ENCODE measurements at regions not wholly inside any gene's neighbourhood (a gene's known extent, or its start where the extent isn't known, plus 50 kb on each side); places are given as distances from the start of the nearest gene placed in this dataset.
"Not testable (repeated sequence)": the region's sequence is repeated elsewhere in the genome, so short reads cannot be mapped to it uniquely, and the experiment has no call there.

DNA sequence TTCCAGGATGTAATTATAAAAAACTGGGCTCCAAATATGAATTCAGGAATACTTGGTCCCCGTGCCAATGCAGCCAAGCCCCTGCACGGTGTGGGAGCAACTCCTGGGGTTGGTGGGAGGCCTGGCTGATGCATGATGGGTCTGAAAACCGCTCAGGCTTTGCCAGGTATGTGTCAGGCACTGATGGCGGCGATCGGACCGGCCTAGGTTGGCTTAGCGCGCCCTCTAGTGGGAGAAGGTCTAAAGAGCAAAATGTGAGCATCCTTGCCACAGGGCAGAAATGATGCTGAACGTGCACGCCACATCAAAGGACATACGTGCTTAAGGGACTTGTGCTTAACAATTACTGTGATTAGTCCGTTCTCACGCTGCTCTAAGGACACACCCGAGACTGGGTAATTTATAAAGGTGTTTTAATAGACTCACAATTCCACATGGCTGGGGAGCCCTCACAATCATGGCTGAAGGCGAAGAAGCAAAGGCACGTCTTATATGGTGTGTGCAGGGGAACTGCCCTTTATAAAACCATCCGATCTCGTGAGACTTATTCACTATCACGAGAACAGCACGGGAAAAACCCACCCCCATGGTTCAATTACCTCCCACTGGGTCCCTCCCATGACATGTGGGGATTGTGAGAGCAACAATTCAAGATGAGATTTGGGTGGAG is 196.2 kb upstream of the PLGLB1 start:
- DNase-seq (ENCODE audit: extremely low read depth, insufficient read length); H3K4me3 ChIP-seq (replicated peaks; ENCODE audit: low read depth, low read length); H3K27me3 ChIP-seq (replicated peaks; ENCODE audit: control insufficient read depth, insufficient read depth, low read length); H3K36me3 ChIP-seq (ENCODE audit: control insufficient read depth, insufficient read depth, low read length): not testable (repeated sequence)
- TF ChIP-seq, protein P1, sequence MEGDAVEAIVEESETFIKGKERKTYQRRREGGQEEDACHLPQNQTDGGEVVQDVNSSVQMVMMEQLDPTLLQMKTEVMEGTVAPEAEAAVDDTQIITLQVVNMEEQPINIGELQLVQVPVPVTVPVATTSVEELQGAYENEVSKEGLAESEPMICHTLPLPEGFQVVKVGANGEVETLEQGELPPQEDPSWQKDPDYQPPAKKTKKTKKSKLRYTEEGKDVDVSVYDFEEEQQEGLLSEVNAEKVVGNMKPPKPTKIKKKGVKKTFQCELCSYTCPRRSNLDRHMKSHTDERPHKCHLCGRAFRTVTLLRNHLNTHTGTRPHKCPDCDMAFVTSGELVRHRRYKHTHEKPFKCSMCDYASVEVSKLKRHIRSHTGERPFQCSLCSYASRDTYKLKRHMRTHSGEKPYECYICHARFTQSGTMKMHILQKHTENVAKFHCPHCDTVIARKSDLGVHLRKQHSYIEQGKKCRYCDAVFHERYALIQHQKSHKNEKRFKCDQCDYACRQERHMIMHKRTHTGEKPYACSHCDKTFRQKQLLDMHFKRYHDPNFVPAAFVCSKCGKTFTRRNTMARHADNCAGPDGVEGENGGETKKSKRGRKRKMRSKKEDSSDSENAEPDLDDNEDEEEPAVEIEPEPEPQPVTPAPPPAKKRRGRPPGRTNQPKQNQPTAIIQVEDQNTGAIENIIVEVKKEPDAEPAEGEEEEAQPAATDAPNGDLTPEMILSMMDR (IDR thresholded peaks at IDR 0.05; ENCODE audit: insufficient read depth, low read length, poor library complexity, severe bottlenecking): peak; percentile 22

DNA sequence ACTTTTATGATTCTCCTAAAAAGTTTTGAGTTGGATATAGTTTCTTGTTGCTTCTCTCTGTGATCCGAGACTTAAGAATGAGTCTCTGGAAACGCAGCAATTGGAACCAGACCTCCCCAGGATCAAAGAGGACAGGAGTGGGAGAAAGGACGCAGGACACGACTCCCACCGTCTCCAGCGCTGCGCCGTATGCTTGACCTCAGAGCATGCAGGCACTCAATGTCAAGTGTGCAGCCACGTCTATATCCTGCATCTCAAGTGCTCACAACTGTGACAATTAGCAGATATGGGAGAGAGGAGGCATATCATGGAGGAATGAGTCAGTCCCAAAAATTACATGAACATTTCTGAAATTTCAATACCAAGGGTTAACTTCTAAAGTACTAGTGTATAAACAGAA is 199.0 kb upstream of the PLGLB1 start:
- not testable (repeated sequence) for H3K27me3 ChIP-seq (replicated peaks; ENCODE audit: control insufficient read depth, insufficient read depth, low read length); H3K4me3 ChIP-seq (replicated peaks; ENCODE audit: low read depth, low read length); H3K36me3 ChIP-seq (ENCODE audit: control insufficient read depth, insufficient read depth, low read length); DNase-seq (ENCODE audit: extremely low read depth, insufficient read length)

DNA sequence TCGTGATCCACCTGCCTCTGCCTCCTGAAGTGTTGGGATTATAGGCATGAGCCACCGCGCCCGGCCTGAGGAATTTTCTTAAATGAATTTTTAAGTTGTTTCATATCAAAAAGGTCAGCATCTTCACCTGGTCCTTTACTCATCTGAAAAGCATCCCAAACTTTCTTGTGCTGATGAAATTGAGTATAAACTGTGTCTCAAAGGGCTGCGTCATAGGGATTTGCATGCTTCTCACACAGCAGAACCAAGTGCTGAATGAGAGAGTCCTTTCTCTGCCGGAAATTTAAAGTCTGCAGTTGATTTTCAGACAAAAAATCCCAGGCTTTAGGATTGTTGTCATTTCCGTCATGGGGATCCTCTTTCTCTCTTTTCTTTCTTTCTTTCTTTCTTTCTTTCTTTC is 200.5 kb upstream of the PLGLB1 start:
- not testable (repeated sequence) for DNase-seq (ENCODE audit: extremely low read depth, insufficient read length); H3K27me3 ChIP-seq (replicated peaks; ENCODE audit: control insufficient read depth, insufficient read depth, low read length); H3K36me3 ChIP-seq (ENCODE audit: control insufficient read depth, insufficient read depth, low read length); H3K4me3 ChIP-seq (replicated peaks; ENCODE audit: low read depth, low read length)

DNA sequence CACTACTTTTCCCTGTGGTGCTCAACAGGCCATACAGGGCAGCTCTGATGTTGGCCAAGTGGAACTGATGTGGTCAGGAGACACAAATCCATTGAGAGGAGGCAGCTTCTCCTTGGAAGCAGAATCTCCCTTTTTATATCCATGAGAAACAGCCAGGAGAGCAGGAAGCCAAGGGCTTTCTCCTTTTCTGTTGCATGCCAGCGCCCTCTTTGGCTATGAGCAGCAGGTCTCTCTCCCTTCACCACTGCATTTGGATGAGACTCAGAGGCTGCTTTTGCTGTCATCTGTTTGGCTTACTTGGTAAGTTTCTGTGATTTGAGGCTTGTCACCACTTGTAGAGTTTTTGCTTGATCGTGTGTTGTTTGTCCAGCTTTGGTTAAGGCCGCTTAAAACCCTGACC is 202.2 kb upstream of the PLGLB1 start:
- not testable (repeated sequence) for H3K36me3 ChIP-seq (ENCODE audit: control insufficient read depth, insufficient read depth, low read length); H3K4me3 ChIP-seq (replicated peaks; ENCODE audit: low read depth, low read length); DNase-seq (ENCODE audit: extremely low read depth, insufficient read length); H3K27me3 ChIP-seq (replicated peaks; ENCODE audit: control insufficient read depth, insufficient read depth, low read length)

DNA sequence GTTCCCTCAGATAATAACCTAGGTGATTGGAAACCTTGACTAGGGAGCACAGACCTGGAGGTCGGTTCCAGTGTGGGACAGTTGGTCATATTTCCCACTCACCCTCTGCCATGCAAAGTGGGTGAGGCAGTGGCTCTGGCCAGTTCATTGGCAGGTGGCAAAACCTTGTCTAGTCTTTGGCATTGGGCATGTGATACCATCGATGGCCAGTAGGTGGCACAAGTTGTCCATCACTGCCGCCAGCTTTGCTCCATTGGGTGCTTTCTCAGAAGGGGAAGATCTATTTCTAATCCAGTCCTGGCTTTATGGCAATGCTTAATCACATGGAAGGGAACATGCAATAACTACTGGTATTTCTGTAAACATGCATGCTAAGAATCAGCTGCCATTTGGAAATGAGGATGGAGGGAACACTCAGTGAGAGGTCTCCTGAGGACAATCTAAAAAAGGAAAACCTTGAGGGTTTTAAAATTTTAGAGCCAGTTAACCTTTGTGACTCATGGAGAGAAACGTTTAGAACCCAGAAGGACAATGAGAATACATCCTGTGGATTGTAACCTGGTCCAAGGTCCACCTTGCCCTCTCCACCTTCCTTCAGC is 207.5 kb upstream of the PLGLB1 start:
- TF ChIP-seq, protein P1 (IDR thresholded peaks at IDR 0.05; ENCODE audit: insufficient read depth, low read length, poor library complexity, severe bottlenecking): peak; percentile 31
- not testable (repeated sequence) for DNase-seq (ENCODE audit: extremely low read depth, insufficient read length); H3K4me3 ChIP-seq (replicated peaks; ENCODE audit: low read depth, low read length); H3K36me3 ChIP-seq (ENCODE audit: control insufficient read depth, insufficient read depth, low read length); H3K27me3 ChIP-seq (replicated peaks; ENCODE audit: control insufficient read depth, insufficient read depth, low read length)

DNA sequence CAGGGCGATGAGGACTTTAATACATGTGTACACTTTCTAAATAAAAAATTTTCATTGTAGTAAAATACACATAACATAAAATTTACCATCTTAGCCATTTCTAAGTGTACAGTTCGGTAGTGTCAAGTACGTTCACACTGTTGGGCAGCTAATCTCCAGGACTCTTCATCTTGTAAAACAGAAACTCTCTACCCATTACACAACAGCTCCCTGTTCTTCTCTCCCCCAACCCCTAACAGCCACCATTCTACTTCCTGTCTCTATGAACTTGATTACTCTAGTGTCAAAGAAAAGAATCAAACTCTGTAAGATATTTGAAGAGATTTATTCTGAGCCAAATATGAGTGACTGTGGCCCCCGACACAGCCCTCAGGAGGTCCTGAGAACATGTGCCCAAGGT is 208.3 kb upstream of the PLGLB1 start:
- H3K27me3 ChIP-seq (replicated peaks; ENCODE audit: control insufficient read depth, insufficient read depth, low read length); DNase-seq (ENCODE audit: extremely low read depth, insufficient read length); H3K4me3 ChIP-seq (replicated peaks; ENCODE audit: low read depth, low read length); H3K36me3 ChIP-seq (ENCODE audit: control insufficient read depth, insufficient read depth, low read length): not testable (repeated sequence)

DNA sequence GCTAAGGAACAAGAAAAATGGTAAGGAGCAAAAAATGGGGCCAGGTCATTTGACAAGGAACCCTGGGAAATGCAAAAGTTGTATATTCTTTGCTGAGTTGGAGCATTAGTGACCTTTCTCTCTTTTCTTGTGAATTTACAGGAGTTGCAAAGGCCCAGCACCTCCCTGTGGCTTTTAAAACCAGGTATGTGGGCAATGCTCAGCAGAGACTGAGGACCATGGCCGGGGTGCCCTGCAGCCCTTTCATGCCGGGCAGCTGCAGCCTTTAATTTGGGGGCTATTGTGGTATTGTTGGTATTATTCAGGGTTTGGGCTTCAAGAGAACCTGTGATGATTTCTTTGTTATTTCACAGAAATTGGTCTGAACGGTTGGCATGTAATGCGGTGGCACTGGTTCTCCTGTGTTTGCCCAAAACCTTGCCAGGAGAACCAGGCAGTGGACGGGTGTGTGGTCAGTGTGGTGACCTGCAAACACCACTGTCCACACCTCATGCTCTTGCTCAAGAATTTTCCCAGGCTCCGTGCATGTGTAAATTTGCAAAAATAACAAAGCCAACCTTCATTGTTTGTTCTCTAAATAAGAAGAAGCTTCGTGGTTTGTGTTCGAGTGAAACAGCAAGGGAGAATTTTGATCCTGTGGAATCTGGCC is 213.8 kb upstream of the PLGLB1 start:
- H3K4me3 ChIP-seq (replicated peaks; ENCODE audit: low read depth, low read length); H3K27me3 ChIP-seq (replicated peaks; ENCODE audit: control insufficient read depth, insufficient read depth, low read length); DNase-seq (ENCODE audit: extremely low read depth, insufficient read length): not testable (repeated sequence)

DNA sequence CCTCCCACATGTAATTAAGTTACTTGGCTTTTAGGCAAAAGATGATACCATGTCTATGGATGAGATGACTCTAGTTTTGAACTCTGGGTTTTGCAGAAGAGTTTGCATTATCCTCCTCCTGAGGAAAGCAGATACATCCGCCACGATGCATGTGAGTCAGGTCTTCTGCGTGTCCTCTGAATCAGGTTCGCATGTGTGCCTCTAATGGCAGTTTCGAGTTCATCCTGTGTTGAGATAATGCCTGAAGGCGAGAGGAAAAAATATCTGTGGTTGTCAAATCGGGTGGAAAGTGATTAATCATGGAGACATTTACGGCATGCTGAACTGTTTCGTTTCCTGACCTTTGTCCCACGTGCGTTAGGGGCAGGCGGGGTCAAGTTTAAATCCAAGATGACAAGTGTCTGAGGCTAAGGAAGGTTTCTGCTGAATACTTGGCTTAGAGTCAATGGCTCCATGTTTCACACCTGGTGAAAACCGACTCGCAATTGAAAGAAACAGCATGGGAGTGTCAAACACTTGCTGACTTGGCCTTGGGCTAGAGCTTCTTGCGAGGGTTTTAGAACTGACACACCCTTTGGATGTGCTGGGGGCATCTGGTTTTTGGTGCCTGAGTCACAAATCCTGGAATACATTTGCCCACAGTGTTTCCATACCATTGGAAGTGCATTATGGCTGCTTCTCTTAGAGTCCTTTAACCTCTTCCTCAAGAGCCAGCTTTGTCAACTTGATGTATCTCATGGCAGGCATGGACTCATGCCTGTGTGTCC is 216.1 kb upstream of the PLGLB1 start:
- not testable (repeated sequence) for H3K27me3 ChIP-seq (replicated peaks; ENCODE audit: control insufficient read depth, insufficient read depth, low read length); H3K4me3 ChIP-seq (replicated peaks; ENCODE audit: low read depth, low read length); H3K36me3 ChIP-seq (ENCODE audit: control insufficient read depth, insufficient read depth, low read length); DNase-seq (ENCODE audit: extremely low read depth, insufficient read length)

More for the DNA sequence above, 213.8 kb upstream of the PLGLB1 start:
- H3K36me3 ChIP-seq (ENCODE audit: control insufficient read depth, insufficient read depth, low read length): not testable (repeated sequence)

DNA sequence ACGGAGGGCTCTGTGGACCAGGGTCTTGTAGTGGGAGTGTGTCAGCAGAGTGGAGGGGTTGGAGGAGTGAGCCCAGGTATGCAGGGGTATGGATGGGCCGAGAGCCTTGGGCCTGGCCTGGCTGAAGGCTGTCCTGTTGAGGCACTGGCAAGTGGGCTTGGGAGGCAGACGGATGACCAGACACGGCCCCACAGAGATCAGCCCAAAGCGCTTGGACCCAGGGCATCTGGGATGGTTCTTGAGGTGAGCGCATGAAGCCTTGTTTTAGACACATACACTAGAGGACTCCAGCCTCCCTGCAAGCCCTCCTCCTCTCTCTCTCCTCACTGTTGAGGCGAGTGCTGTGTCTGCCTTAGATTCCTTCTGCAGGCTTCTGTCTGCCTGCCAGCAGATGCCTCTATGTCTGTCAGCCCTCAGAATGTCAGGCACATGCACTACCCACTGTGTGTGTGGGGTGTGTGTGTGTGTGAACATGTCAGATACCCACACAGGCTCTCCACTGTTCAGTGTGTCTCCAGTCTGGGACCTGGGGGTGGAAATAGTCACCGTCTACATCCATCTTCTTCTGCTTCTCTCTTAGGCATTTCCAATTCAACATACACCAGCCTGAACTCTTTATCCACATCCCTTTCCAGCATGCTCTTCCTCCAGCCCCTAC is 218.0 kb upstream of the PLGLB1 start:
- not testable (repeated sequence) for DNase-seq (ENCODE audit: extremely low read depth, insufficient read length); H3K27me3 ChIP-seq (replicated peaks; ENCODE audit: control insufficient read depth, insufficient read depth, low read length); H3K36me3 ChIP-seq (ENCODE audit: control insufficient read depth, insufficient read depth, low read length); H3K4me3 ChIP-seq (replicated peaks; ENCODE audit: low read depth, low read length)

DNA sequence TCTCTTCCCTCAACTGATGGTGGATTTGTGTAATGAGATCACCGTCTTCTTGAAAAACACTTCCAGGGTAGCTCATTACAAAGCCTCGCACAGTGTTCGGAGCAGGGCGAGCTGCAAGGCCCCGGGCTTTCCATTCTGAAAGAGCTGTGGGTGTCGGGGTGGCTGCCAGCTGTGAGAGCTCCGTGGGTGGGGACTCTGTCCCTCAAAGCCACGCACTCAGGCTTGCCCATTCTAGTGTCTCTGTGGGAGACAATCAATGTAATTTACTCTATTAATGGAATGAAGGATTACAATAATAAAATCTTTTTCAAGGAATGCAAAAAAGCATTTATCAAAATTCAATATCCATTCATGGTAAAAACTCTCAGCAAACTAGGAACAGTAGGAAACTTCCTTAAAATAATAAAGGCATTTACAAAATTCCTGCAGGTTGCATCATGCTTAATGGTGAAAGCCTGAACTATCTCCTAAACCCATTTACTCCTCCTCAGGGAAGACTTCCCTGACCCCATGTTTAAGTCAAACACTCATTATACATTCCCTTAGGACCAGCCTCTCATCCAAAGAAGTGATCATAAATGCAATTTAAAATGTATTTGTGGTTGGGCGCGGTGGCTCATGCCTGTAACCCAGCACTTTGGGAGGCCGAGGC is 224.5 kb upstream of the PLGLB1 start:
- H3K36me3 ChIP-seq (ENCODE audit: control insufficient read depth, insufficient read depth, low read length); H3K27me3 ChIP-seq (replicated peaks; ENCODE audit: control insufficient read depth, insufficient read depth, low read length); DNase-seq (ENCODE audit: extremely low read depth, insufficient read length); H3K4me3 ChIP-seq (replicated peaks; ENCODE audit: low read depth, low read length): not testable (repeated sequence)

DNA sequence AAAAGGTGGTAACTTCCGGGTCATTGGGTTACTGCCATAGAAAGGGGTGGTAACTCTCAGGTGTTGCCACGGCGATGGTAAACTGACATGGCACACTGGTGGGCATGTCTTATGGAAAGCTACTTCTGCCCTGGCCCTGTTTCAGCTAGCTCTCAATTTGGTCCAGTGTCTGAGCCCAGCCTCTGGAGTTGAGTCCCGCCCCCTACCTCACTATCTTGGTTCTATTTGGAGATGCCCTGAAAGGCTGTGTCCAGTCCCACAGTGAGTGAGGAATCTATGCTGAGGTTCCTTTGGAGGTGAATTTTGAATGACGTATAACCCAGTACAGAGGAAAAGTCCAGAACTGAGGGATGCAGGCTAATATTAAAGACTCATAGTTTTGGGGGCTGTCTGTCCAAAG is 230.4 kb upstream of the PLGLB1 start:
- not testable (repeated sequence) for H3K27me3 ChIP-seq (replicated peaks; ENCODE audit: control insufficient read depth, insufficient read depth, low read length); H3K4me3 ChIP-seq (replicated peaks; ENCODE audit: low read depth, low read length); H3K36me3 ChIP-seq (ENCODE audit: control insufficient read depth, insufficient read depth, low read length); DNase-seq (ENCODE audit: extremely low read depth, insufficient read length)

All from GM06990 (cell line).